Femur (tissue), 1 donor: ENCODE measurements at regions not wholly inside any gene's neighbourhood (a gene's known extent, or its start where the extent isn't known, plus 50 kb on each side); places are given as distances from the start of the nearest gene placed in this dataset.

ENCODE experiments used
- DNase-seq: peaks from one replicate; pipeline ENCODE4 v3.0.0-alpha.2; 2017

GRCh38 chr17:72069586-72070202 lies 51.1 kb upstream of the SOX9 start:
- no peak for DNase-seq
